ENCODE measurements at regions not wholly inside any gene's neighbourhood (a gene's known extent, or its start where the extent isn't known, plus 50 kb on each side); places are given as distances from the start of the nearest gene placed in this dataset.

DNA sequence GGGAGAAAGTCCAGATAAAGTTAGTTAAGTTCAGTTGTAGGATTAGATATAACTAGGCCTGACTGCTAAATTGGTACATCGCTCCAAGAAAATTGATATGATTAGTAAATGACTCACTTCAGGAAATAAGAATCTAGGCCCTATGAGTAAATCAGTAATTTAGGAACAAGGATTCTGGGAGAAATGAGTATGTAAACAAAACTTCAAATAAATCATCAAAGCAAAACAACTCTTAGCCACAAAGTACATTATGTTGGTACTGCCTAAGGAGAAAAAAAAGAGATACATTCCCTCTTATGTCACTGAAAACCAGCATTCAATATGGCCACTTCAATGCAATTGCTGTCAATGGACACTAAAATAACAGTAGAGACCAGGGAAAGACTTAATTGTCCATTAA is 529.1 kb downstream of the ZNF804A start:
- in situ Hi-C loops (cut with HindIII; ENCODE audit: low pct_unique_long_range_greater_than_20kb, low sequenced_read_pairs): no loop called here

GRCh38 chr2:185128346-185128745 is 530.0 kb downstream of the ZNF804A start:
- DNase-seq (ENCODE audit: low read depth in 1 of 2, low spot score in 1 of 2): no peak
- in situ Hi-C loops (cut with HindIII; ENCODE audit: low pct_unique_long_range_greater_than_20kb, low sequenced_read_pairs): no loop called here
- no peak for TF ChIP-seq JUND (IDR thresholded peaks at IDR 0.05; ENCODE audit: low read depth)

More for the DNA sequence above, 529.1 kb downstream of the ZNF804A start:
- DNase-seq (ENCODE audit: low read depth in 1 of 2, low spot score in 1 of 2): no peak
- no peak for TF ChIP-seq JUND (IDR thresholded peaks at IDR 0.05; ENCODE audit: low read depth)

DNA sequence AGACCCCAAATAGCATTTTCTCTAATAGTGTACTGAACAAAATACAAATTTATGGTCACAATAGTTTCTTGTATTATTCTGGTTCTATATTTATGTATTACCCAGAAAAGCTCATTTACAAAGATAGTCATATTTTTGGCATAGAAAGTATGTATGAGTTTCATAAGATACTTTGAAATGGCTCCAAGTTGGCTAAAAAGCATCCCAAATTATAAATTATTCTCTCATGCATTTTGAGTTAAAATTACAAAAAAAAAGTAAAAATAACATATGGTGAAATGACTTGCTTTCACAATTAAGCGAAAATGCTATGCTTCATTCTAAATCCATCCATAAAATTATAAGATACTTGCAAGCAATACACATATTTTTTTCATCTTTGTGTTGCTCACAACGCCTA is 530.7 kb downstream of the ZNF804A start:
- in situ Hi-C loops (cut with HindIII; ENCODE audit: low pct_unique_long_range_greater_than_20kb, low sequenced_read_pairs): no loop called here
- TF ChIP-seq JUND (IDR thresholded peaks at IDR 0.05; ENCODE audit: low read depth): no peak
- no peak for DNase-seq (ENCODE audit: low read depth in 1 of 2, low spot score in 1 of 2)

DNA sequence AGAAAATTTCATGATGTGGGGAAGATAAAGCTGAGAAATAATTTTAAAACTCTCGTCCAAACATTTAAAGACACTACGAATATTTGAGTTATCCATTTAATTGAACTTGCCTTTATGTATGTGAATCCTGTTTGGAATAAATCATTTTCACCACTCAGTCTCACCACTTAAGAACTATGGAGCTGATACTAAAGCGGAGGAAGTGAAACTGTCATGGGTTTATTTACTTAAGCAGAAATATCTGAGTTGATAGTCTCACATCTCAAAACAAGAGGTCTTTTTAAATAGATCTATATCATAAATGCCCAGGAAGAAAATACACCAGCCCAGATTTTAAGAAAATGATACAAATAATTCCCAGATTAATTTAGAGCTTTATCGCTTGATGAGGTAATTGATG is 532.4 kb downstream of the ZNF804A start:
- DNase-seq (ENCODE audit: low read depth in 1 of 2, low spot score in 1 of 2): no peak
- TF ChIP-seq JUND (IDR thresholded peaks at IDR 0.05; ENCODE audit: low read depth): no peak
- in situ Hi-C loops (cut with HindIII; ENCODE audit: low pct_unique_long_range_greater_than_20kb, low sequenced_read_pairs): no loop called here

DNA sequence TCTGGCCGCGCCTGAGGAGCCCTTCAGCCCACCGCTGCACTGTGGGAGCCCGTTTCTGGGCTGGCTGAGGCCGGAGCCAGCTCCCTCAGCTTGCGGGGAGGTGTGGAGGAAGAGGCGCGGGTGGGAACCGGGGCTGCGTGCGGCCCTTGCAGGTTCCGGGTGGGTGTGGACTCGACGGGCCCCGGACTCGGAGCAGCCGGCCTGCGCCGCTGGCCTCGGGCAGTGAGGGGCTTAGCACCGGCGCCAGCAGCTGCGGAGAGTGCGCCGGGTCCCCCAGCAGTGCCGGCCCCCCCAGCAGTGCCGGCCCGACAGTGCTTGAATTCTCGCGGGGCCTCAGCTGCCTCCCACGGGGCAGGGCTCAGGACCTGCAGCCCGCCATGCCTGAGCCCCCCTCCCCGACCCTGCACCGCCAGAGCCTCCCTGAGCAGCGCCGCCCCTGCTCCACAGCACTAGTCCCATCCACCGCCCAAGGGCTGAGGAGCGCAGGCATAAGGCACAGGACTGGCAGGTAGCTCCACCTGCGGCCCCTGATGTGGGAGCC is 534.2 kb downstream of the ZNF804A start:
- in situ Hi-C loops (cut with HindIII; ENCODE audit: low pct_unique_long_range_greater_than_20kb, low sequenced_read_pairs): no loop called here
- DNase-seq (ENCODE audit: low read depth in 1 of 2, low spot score in 1 of 2): no peak
- no peak for TF ChIP-seq JUND (IDR thresholded peaks at IDR 0.05; ENCODE audit: low read depth)

GRCh38 chr2:185137700-185138099 is 539.4 kb downstream of the ZNF804A start:
- in situ Hi-C loops (cut with HindIII; ENCODE audit: low pct_unique_long_range_greater_than_20kb, low sequenced_read_pairs): no loop called here
- TF ChIP-seq JUND (IDR thresholded peaks at IDR 0.05; ENCODE audit: low read depth): no peak
- no peak for DNase-seq (ENCODE audit: low read depth in 1 of 2, low spot score in 1 of 2)

DNA sequence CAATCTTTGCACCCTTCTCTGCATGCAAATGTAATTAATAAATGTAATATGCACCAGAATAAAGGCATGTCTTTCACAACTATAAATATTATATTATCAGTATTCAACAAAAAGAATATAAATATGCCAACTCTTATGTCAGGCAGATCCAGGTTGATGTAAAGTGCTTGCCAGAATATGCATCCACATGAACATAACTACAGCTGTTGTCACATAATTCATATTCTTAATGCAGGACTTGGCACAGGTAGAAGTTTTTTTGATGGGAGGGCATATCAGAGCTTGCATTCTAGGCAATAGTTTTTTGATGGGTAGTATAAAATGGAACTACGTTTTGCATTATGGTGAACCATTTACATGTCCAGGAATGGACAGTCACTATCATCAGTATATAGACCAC is 544.3 kb downstream of the ZNF804A start:
- no peak for TF ChIP-seq JUND (IDR thresholded peaks at IDR 0.05; ENCODE audit: low read depth)
- DNase-seq (ENCODE audit: low read depth in 1 of 2, low spot score in 1 of 2): no peak
- in situ Hi-C loops (cut with HindIII; ENCODE audit: low pct_unique_long_range_greater_than_20kb, low sequenced_read_pairs): no loop called here

GRCh38 chr2:185144159-185144919 is 546.0 kb downstream of the ZNF804A start:
- in situ Hi-C loops (cut with HindIII; ENCODE audit: low pct_unique_long_range_greater_than_20kb, low sequenced_read_pairs): no loop called here
- TF ChIP-seq JUND (IDR thresholded peaks at IDR 0.05; ENCODE audit: low read depth): no peak
- DNase-seq (ENCODE audit: low read depth in 1 of 2, low spot score in 1 of 2): no peak

GRCh38 chr2:185145316-185146121 is 547.2 kb downstream of the ZNF804A start:
- in situ Hi-C loops (cut with HindIII; ENCODE audit: low pct_unique_long_range_greater_than_20kb, low sequenced_read_pairs): no loop called here
- DNase-seq (ENCODE audit: low read depth in 1 of 2, low spot score in 1 of 2): no peak
- no peak for TF ChIP-seq JUND (IDR thresholded peaks at IDR 0.05; ENCODE audit: low read depth)

GRCh38 chr2:185147361-185147760 is 549.0 kb downstream of the ZNF804A start:
- TF ChIP-seq JUND (IDR thresholded peaks at IDR 0.05; ENCODE audit: low read depth): no peak
- in situ Hi-C loops (cut with HindIII; ENCODE audit: low pct_unique_long_range_greater_than_20kb, low sequenced_read_pairs): no loop called here
- no peak for DNase-seq (ENCODE audit: low read depth in 1 of 2, low spot score in 1 of 2)

DNA sequence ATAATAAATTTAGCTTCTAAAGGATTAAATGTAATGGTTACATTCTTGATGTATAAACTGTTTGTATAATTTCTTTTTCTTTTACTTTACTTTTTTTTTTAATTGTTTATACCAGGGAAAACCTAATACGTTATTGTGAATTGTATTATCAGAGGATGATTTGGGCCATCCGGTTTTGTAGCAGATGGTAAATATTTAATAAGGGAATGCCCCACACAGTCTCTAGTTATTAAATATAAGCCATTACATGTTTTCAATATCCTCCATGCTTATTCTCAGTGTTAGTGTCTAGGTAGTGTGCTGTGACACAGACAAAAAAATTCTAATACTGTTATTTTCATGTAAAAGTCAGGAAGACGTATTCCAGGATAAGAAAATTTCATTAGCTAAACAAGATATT is 553.9 kb downstream of the ZNF804A start:
- no peak for DNase-seq (ENCODE audit: low read depth in 1 of 2, low spot score in 1 of 2)
- TF ChIP-seq JUND (IDR thresholded peaks at IDR 0.05; ENCODE audit: low read depth): no peak
- in situ Hi-C loops (cut with HindIII; ENCODE audit: low pct_unique_long_range_greater_than_20kb, low sequenced_read_pairs): no loop called here

DNA sequence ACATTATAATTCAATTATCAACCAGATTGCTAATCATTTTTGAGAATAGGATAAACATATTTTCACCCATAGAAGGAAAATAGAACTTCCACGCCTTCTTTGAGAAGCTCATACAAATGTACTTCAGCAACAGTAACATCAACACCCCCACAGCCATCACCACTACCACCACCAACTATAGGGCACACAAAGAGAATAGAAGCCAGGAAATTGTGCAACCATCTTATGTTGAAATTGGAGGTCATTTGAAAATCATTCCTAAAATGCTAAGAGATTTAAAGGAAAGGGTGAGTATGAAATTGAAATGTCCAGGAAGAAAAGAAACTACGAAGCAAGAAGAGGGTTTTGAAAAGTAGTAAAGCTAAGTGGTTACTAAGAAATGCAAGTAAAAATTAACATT is 563.4 kb downstream of the ZNF804A start:
- no peak for TF ChIP-seq JUND (IDR thresholded peaks at IDR 0.05; ENCODE audit: low read depth)
- DNase-seq (ENCODE audit: low read depth in 1 of 2, low spot score in 1 of 2): no peak
- in situ Hi-C loops (cut with HindIII; ENCODE audit: low pct_unique_long_range_greater_than_20kb, low sequenced_read_pairs): no loop called here

- TF ChIP-seq JUND (IDR thresholded peaks at IDR 0.05; ENCODE audit: low read depth): no peak
- DNase-seq (ENCODE audit: low read depth in 1 of 2, low spot score in 1 of 2): no peak
- in situ Hi-C loops (cut with HindIII; ENCODE audit: low pct_unique_long_range_greater_than_20kb, low sequenced_read_pairs): no loop called here
Observed at GRCh38 chr2:185174353-185174752, 564.3 kb upstream of the FSIP2 start.

Data from T47D (cell line).